Fibroblast of lung (primary cell): ENCODE measurements at regions not wholly inside any gene's neighbourhood (a gene's known extent, or its start where the extent isn't known, plus 50 kb on each side); places are given as distances from the start of the nearest gene placed in this dataset.

ENCODE experiments used
- CTCF ChIP-seq, 2 donors: IDR thresholded peaks in 1 of 2; conservative IDR thresholded peaks in 1 of 2; 1 replicate in 1 of 2; 2 replicates in 1 of 2; pipeline ENCODE4 v1.5.1; 2011 to 2012; ENCODE audit warnings: low read length in 2 of 2, control low read depth in 1 of 2, inconsistent platforms in 1 of 2, low read depth in 1 of 2, mild to moderate bottlenecking in 1 of 2
- EZH2 ChIP-seq: IDR thresholded peaks from 2 replicates; pipeline ENCODE4 v1.5.1; 2012; ENCODE audit warnings: low read length, control low read depth, mild to moderate bottlenecking; ENCODE audit errors: missing control alignments

DNA sequence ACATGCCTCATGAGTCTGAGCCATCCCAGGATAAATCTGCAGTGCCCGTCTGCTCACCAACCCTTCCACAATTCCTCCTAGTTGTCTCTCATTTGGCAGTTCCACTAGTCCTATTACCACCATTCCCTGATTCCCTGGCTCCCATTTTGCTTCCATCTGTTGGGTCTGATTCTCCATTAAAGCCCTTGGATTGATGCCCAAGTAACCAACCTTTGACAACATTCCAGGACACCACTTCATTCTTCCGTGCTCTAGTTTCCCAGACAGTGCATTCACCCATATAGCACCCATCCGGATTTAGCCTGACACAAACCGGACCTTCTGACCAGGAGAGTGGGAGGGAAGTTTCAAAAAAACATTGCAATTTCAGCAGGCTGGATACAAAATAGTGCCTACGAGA lies 189.4 kb upstream of the PALMD start:
- no peak for TF ChIP-seq CTCF (conservative IDR thresholded peaks at IDR 0.05 in 1 of 2, IDR thresholded peaks at IDR 0.05 in 1 of 2; ENCODE audit: low read depth in 1 of 2, low read length in 2 of 2)
- TF ChIP-seq EZH2, result no peak
